CD14-positive monocyte (primary cell): ENCODE measurements at regions not wholly inside any gene's neighbourhood (a gene's known extent, or its start where the extent isn't known, plus 50 kb on each side); places are given as distances from the start of the nearest gene placed in this dataset.

Source experiments
- DNase-seq, 3 donors: peaks; one replicate each; pipeline ENCODE4 v3.0.0-alpha.2; 2011 to 2022
- H2AFZ ChIP-seq: 2 replicates; pipeline ENCODE4 v1.6.0; 2012; ENCODE audit warnings: mild to moderate bottlenecking, low read depth, low read length, inconsistent platforms; ENCODE audit not compliant: insufficient read depth, poor library complexity, severe bottlenecking
- H3K27ac ChIP-seq, 2 donors: 1 replicate in 1 of 2; 2 replicates in 1 of 2; pipeline ENCODE4 v1.5.1; 2012 to 2013; ENCODE audit warnings: low read length in 2 of 2, control low read depth in 1 of 2, inconsistent platforms in 1 of 2, low read depth in 1 of 2, mild to moderate bottlenecking in 1 of 2
- H3K27me3 ChIP-seq, 2 donors: one replicate each; pipeline versions ENCODE4 v1.6.0 to v1.6.1; 2011 to 2013; ENCODE audit warnings: low read length in 2 of 2; ENCODE audit not compliant: control insufficient read depth in 2 of 2, insufficient read depth in 2 of 2
- H3K36me3 ChIP-seq, 2 donors: replicated peaks in 1 of 2; 1 replicate in 1 of 2; 2 replicates in 1 of 2; pipeline versions ENCODE4 v1.5.1 to v1.6.1; 2012 to 2013; ENCODE audit warnings: low read length in 2 of 2, control low read depth in 1 of 2, inconsistent platforms in 1 of 2, mild to moderate bottlenecking in 1 of 2; ENCODE audit not compliant: insufficient read depth in 2 of 2, control insufficient read depth in 1 of 2
- H3K4me1 ChIP-seq, 2 donors: 1 replicate in 1 of 2; 2 replicates in 1 of 2; pipeline versions ENCODE4 v1.5.1 to v1.6.1; 2012 to 2013; ENCODE audit warnings: low read length in 2 of 2, control low read depth in 1 of 2, inconsistent platforms in 1 of 2, mild to moderate bottlenecking in 1 of 2, moderate library complexity in 1 of 2; ENCODE audit not compliant: insufficient read depth in 2 of 2, control insufficient read depth in 1 of 2
- H3K4me2 ChIP-seq: replicated peaks from 2 replicates; pipeline ENCODE3; 2012; ENCODE audit warnings: low read length, moderate library complexity, mild to moderate bottlenecking; ENCODE audit not compliant: poor library complexity, severe bottlenecking; ENCODE audit errors: extremely low read depth
- H3K4me3 ChIP-seq, 3 experiments: fragments of 200-600 bp in 1 of 3; sonication (generic) in 1 of 3; replicated peaks in 1 of 3; 1 replicate in 2 of 3; 2 replicates in 1 of 3; pipeline ENCODE4 v1.5.1; 2011 to 2013; ENCODE audit warnings: low read length in 3 of 3, mild to moderate bottlenecking in 3 of 3, control low read depth in 2 of 3, low read depth in 2 of 3, inconsistent platforms in 1 of 3, moderate library complexity in 1 of 3
- H3K79me2 ChIP-seq: 2 replicates; pipeline ENCODE4 v1.6.0; 2012; ENCODE audit warnings: mild to moderate bottlenecking, control low read depth, inconsistent platforms, low read length, moderate library complexity; ENCODE audit not compliant: insufficient read depth
- H3K9ac ChIP-seq: 2 replicates; pipeline ENCODE4 v1.6.0; 2017; ENCODE audit warnings: low read length, mild to moderate bottlenecking; ENCODE audit not compliant: insufficient read depth, poor library complexity, severe bottlenecking
- H3K9me3 ChIP-seq, 2 donors: replicated peaks in 1 of 2; 1 replicate in 1 of 2; 2 replicates in 1 of 2; pipeline versions ENCODE4 v1.5.1 to v1.6.1; 2012 to 2013; ENCODE audit warnings: low read length in 2 of 2, control low read depth in 1 of 2; ENCODE audit not compliant: control insufficient read depth in 1 of 2, insufficient read depth in 1 of 2
- H4K20me1 ChIP-seq: 2 replicates; pipeline ENCODE4 v1.6.0; 2012; ENCODE audit warnings: mild to moderate bottlenecking, low read length, control low read depth, moderate library complexity; ENCODE audit not compliant: insufficient read depth
- H3K27ac Mint-ChIP-seq, 7 donors: one replicate each; pipeline ENCODE4 v1.8.0; 2020; ENCODE audit warnings: mild to moderate bottlenecking in 7 of 7, mixed read lengths in 7 of 7, moderate library complexity in 6 of 7, inconsistent platforms in 2 of 7
- H3K27me3 Mint-ChIP-seq, 3 donors: one replicate each; pipeline ENCODE4 v1.8.0; 2021 to 2022; ENCODE audit warnings: low read depth in 3 of 3, mild to moderate bottlenecking in 3 of 3, mixed read lengths in 3 of 3, moderate library complexity in 3 of 3, inconsistent platforms in 1 of 3
- H3K36me3 Mint-ChIP-seq, 2 donors: one replicate each; pipeline ENCODE4 v1.8.0; 2020; ENCODE audit warnings: mixed read lengths in 2 of 2, inconsistent platforms in 1 of 2, mild to moderate bottlenecking in 1 of 2
- H3K4me1 Mint-ChIP-seq: one replicate; pipeline ENCODE4 v1.8.0; 2020; ENCODE audit warnings: mild to moderate bottlenecking, mixed read lengths
- H3K4me3 Mint-ChIP-seq, 2 donors: one replicate each; pipeline ENCODE4 v1.8.0; 2020; ENCODE audit warnings: mild to moderate bottlenecking in 2 of 2, mixed read lengths in 2 of 2, moderate library complexity in 1 of 2
- H3K9me3 Mint-ChIP-seq, 7 donors: one replicate each; pipeline ENCODE4 v1.8.0; 2020 to 2022; ENCODE audit warnings: mixed read lengths in 7 of 7, mild to moderate bottlenecking in 6 of 7, moderate library complexity in 6 of 7, inconsistent platforms in 2 of 7
- WGBS: methylation state at CpG from one replicate; pipeline ENCODE4 v1.1.5; 2013; ENCODE audit warnings: missing lambda C conversion rate; ENCODE audit not compliant: insufficient coverage; 5-methylcytosine and 5-hydroxymethylcytosine counted together
- intact Hi-C, 2 donors: fragments of 100-400 bp; cut with micrococcal nuclease; formaldehyde crosslinking; loops; one replicate each; pipeline versions ENCODE4 v1.15.0 to v1.15.1; 2023
- TF ChIP-seq, protein P1 (sequence below): fragments of 200-600 bp; IDR thresholded peaks from one replicate; pipeline ENCODE4 v1.8.0; 2022; ENCODE audit warnings: antibody characterized with exemption, mild to moderate bottlenecking

DNA sequence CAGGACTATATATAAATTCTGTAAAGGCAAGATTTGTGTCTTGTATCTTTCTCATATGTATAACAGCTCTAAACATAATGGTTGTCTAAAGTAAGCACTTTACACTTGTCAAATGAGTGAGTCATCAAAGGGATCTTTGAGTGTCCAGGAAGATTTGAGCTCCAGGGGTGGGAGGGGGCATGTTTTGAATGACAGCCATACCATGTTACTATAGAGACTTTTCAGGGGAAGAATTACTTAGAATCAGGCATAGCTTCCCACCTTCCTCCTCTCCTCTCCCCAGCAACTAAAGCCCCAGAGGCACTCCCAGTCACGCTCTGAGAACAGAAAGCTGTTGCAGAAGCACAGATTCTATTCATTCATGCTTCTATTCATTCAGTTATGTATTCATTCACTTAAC is 65.8 kb upstream of the ALK start:
- H3K27me3 ChIP-seq, result no peaks in the 10 kb centered on the region
- H3K36me3 Mint-ChIP-seq, result no peaks in the 10 kb centered on the region
- peaks cover 0 to under 1% (median 0%) of the 10 kb centered on the region in 3 donors for H3K27me3 Mint-ChIP-seq
- H4K20me1 ChIP-seq, result no peaks in the 10 kb centered on the region
- H3K9me3 ChIP-seq, result no peaks in the 10 kb centered on the region
- no peak overlapping the region for H2AFZ ChIP-seq
- H3K27ac ChIP-seq, result no peak overlapping the region
- TF ChIP-seq, protein P1, sequence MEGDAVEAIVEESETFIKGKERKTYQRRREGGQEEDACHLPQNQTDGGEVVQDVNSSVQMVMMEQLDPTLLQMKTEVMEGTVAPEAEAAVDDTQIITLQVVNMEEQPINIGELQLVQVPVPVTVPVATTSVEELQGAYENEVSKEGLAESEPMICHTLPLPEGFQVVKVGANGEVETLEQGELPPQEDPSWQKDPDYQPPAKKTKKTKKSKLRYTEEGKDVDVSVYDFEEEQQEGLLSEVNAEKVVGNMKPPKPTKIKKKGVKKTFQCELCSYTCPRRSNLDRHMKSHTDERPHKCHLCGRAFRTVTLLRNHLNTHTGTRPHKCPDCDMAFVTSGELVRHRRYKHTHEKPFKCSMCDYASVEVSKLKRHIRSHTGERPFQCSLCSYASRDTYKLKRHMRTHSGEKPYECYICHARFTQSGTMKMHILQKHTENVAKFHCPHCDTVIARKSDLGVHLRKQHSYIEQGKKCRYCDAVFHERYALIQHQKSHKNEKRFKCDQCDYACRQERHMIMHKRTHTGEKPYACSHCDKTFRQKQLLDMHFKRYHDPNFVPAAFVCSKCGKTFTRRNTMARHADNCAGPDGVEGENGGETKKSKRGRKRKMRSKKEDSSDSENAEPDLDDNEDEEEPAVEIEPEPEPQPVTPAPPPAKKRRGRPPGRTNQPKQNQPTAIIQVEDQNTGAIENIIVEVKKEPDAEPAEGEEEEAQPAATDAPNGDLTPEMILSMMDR, result no peak
- no peak overlapping the region for H3K4me3 ChIP-seq
- H3K4me1 ChIP-seq, result no peaks in the 10 kb centered on the region
- no peaks in the 10 kb centered on the region for H3K36me3 ChIP-seq
- no peaks in the 10 kb centered on the region for H3K79me2 ChIP-seq
- no CpG with 5 or more reads among the region's 1 CpG for WGBS
- no peak overlapping the region for H3K27ac Mint-ChIP-seq
- H3K9me3 Mint-ChIP-seq, result peaks cover 0 to 2% (median 0%) of the 10 kb centered on the region in 7 donors
- DNase-seq, result no peak
- no peak overlapping the region for H3K4me3 Mint-ChIP-seq
- H3K4me1 Mint-ChIP-seq, result no peaks in the 10 kb centered on the region
- no peak overlapping the region for H3K9ac ChIP-seq
- intact Hi-C loops, result no loop called here
- H3K4me2 ChIP-seq, result no peak overlapping the region

DNA sequence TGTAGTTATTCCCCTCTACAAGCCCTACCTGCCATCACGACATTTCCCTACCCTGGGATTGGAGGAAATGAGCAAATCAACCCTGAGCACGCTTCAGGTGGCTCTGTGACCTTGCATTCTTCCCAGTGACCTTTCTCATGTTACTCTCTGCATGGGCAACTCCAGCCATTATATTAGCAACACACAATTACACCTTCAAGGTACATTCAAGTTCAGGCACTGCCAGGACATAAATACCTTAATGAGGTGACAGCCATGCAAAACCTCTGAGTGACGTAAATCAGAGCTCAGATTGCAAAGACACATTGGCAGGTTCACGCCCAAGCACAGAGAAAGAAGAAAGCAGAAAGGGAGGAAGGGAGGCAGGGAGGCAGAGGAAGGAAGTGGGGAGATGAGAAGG is 68.7 kb upstream of the ALK start:
- Histone ChIP-seq H3K27me3 (no peaks in the 10 kb centered on the region), H3K9me3 (no peaks in the 10 kb centered on the region), H4K20me1 (no peaks in the 10 kb centered on the region), H3K79me2 (no peaks in the 10 kb centered on the region), H3K4me2 (no peak overlapping the region), H2AFZ (no peak overlapping the region), H3K27ac (no peak overlapping the region), H3K36me3 (no peaks in the 10 kb centered on the region), H3K4me3 (no peak overlapping the region), H3K9ac (no peak overlapping the region), H3K4me1 (no peaks in the 10 kb centered on the region)
- H3K36me3 Mint-ChIP-seq, result no peaks in the 10 kb centered on the region
- DNase-seq, result no peak
- H3K27me3 Mint-ChIP-seq, result peaks cover 0 to 4% (median 0%) of the 10 kb centered on the region in 3 donors
- intact Hi-C loops, result no loop called here
- no peak overlapping the region for H3K27ac Mint-ChIP-seq
- WGBS, result 88% methylated on average over 4 of the region's 4 CpGs
- no peaks in the 10 kb centered on the region for H3K4me1 Mint-ChIP-seq
- TF ChIP-seq, protein P1, result no peak
- H3K4me3 Mint-ChIP-seq, result no peak overlapping the region
- H3K9me3 Mint-ChIP-seq, result no peaks in the 10 kb centered on the region
